Stomach (tissue), 4 donors: ENCODE measurements at regions not wholly inside any gene's neighbourhood (a gene's known extent, or its start where the extent isn't known, plus 50 kb on each side); places are given as distances from the start of the nearest gene placed in this dataset.

Experiments
- EP300 ChIP-seq: sonication (generic); formaldehyde crosslinking; IDR thresholded peaks from one replicate; pipeline ENCODE4 v1.6.1; 2017; ENCODE audit warnings: antibody characterized with exemption
- POLR2A ChIP-seq, 4 donors: fragments of 450-650 bp; IDR thresholded peaks; one replicate each; pipeline ENCODE4 v1.6.1; 2016; ENCODE audit warnings: antibody characterized with exemption in 4 of 4, control low read depth in 2 of 4, mild to moderate bottlenecking in 1 of 4, moderate library complexity in 1 of 4
- TF ChIP-seq, protein P1 (sequence below), 7 experiments: fragments of 450-650 bp in 4 of 7; fragments of 200-600 bp in 3 of 7; sonication (generic) in 3 of 7; IDR thresholded peaks; one replicate each; pipeline ENCODE4 v1.5.1; 2016 to 2019; ENCODE audit warnings: antibody characterized with exemption in 7 of 7, control low read depth in 2 of 7, mild to moderate bottlenecking in 1 of 7

DNA sequence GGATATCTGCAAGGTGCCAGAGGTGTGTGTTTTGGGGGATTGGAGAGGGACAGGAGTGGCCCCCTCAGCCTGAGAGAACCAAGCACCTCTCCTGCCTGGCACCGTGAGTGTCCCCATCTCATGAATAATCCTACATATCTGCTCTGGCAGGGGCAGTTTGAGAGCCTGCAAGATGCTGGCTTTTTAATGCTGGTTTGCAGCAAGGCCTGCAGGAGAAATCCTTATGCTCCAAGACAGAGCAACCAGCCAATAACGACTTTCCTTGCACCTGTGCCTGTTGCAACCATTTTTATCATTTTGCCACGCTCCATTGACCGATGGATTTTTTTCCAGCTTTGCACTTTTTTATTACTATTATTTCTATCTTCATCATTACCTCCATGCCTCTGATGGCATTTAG is 259.4 kb upstream of the SKOR2 start:
- TF ChIP-seq, protein P1, sequence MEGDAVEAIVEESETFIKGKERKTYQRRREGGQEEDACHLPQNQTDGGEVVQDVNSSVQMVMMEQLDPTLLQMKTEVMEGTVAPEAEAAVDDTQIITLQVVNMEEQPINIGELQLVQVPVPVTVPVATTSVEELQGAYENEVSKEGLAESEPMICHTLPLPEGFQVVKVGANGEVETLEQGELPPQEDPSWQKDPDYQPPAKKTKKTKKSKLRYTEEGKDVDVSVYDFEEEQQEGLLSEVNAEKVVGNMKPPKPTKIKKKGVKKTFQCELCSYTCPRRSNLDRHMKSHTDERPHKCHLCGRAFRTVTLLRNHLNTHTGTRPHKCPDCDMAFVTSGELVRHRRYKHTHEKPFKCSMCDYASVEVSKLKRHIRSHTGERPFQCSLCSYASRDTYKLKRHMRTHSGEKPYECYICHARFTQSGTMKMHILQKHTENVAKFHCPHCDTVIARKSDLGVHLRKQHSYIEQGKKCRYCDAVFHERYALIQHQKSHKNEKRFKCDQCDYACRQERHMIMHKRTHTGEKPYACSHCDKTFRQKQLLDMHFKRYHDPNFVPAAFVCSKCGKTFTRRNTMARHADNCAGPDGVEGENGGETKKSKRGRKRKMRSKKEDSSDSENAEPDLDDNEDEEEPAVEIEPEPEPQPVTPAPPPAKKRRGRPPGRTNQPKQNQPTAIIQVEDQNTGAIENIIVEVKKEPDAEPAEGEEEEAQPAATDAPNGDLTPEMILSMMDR (IDR thresholded peaks at IDR 0.05): no peak
- TF ChIP-seq EP300: no peak
- TF ChIP-seq POLR2A (IDR thresholded peaks at IDR 0.05): no peak
